Esophagus muscularis mucosa (tissue), 4 donors: ENCODE measurements at regions not wholly inside any gene's neighbourhood (a gene's known extent, or its start where the extent isn't known, plus 50 kb on each side); places are given as distances from the start of the nearest gene placed in this dataset.

Experiments
- DNase-seq: peaks from one replicate; pipeline ENCODE4 v3.0.0-alpha.2; 2017; ENCODE audit errors: extremely low spot score
- H3K27ac ChIP-seq, 4 donors: fragments of 200-600 bp; sonication (generic); replicated peaks in 1 of 4; 1 replicate in 3 of 4; 2 replicates in 1 of 4; pipeline ENCODE4 v1.5.1; 2016 to 2019; ENCODE audit warnings: mild to moderate bottlenecking in 1 of 4
- H3K27me3 ChIP-seq, 4 donors: fragments of 200-600 bp; sonication (generic); one replicate each; pipeline versions ENCODE4 v1.5.1 to v1.6.0; 2016 to 2019
- H3K36me3 ChIP-seq, 4 donors: fragments of 200-600 bp; sonication (generic); one replicate each; pipeline ENCODE4 v1.5.1; 2016 to 2019
- H3K4me1 ChIP-seq, 4 donors: fragments of 200-600 bp; sonication (generic); one replicate each; pipeline ENCODE4 v1.5.1; 2016 to 2019
- H3K4me3 ChIP-seq, 4 donors: fragments of 200-600 bp; sonication (generic); 1 replicate in 2 of 4; 2 replicates in 2 of 4; pipeline ENCODE4 v1.5.1; 2016 to 2019; ENCODE audit warnings: mild to moderate bottlenecking in 4 of 4, moderate library complexity in 1 of 4
- H3K9me3 ChIP-seq, 4 donors: fragments of 200-600 bp; sonication (generic); 1 replicate in 3 of 4; 2 replicates in 1 of 4; pipeline ENCODE4 v1.5.1; 2016 to 2019
- CTCF ChIP-seq, 3 experiments: fragments of 200-600 bp in 2 of 3; fragments of 450-650 bp in 1 of 3; sonication (generic) in 2 of 3; IDR thresholded peaks; one replicate each; pipeline ENCODE4 v1.5.1; 2017 to 2019; ENCODE audit warnings: antibody characterized with exemption in 3 of 3, mild to moderate bottlenecking in 2 of 3, moderate library complexity in 1 of 3
- EP300 ChIP-seq: sonication (generic); formaldehyde crosslinking; IDR thresholded peaks from one replicate; pipeline ENCODE4 v1.6.1; 2017; ENCODE audit warnings: antibody characterized with exemption
- POLR2A ChIP-seq: fragments of 450-650 bp; IDR thresholded peaks from one replicate; pipeline ENCODE4 v1.6.1; 2017; ENCODE audit warnings: antibody characterized with exemption, moderate library complexity, mild to moderate bottlenecking, low read depth
- POLR2AphosphoS5 ChIP-seq, 2 donors: sonication (generic); formaldehyde crosslinking; IDR thresholded peaks; one replicate each; pipeline ENCODE4 v1.6.1; 2017; ENCODE audit warnings: antibody characterized with exemption in 2 of 2
- WGBS: methylation state at CpG from one replicate; pipeline ENCODE4 v1.1.5; 2018; 5-methylcytosine and 5-hydroxymethylcytosine counted together
- intact Hi-C: fragments of 100-400 bp; cut with DNase I; formaldehyde crosslinking; loops from one replicate; pipeline ENCODE4 v1.15.1; 2023

DNA sequence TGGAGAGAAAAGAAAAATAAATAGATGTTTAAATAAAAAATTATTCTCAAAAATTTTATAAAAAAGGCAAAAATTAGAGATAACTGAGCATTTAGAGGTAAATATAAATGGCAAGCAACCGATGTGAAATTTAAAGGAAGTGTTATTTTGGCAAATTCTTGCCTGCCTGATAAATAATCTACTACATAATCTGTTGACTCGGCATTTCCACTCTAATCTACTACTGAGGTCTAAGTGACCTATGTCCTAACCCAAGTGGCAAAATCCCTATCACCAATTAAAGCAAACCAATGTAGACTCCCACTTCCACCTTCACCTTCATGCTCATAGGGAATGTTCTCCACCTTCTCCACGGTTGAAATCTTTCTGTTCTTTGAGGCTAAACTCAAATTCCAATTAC is 1124.1 kb upstream of the CDH2 start:
- no peak for TF ChIP-seq EP300
- no peak for TF ChIP-seq POLR2A
- no peak for TF ChIP-seq POLR2AphosphoS5 (IDR thresholded peaks at IDR 0.05)
- no peak for TF ChIP-seq CTCF (IDR thresholded peaks at IDR 0.05)
- intact Hi-C loops, result no loop called here
- WGBS, result 82% methylated on average over 3 of the region's 3 CpGs

DNA sequence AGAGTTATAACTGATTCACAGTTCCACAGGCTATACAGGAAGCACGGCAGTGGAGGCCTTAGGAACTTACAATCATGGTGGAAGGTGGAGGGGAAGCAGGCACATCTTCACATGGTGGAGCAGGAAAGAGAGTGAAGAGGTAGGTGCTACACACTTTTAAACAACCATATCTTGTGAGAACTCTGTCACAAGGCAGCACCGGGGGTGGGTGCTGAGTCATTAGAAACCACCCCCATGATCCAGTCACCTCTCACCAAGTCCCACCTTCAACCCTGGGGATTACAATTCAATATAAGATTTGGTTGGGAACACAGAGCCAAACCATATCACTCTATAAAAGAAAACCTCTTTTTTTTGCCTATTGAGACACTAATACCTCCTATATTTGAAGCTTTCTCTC is 1108.5 kb upstream of the CDH2 start:
- Histone ChIP-seq H3K36me3 (no peaks in the 10 kb centered on the region), H3K4me1 (no peaks in the 10 kb centered on the region), H3K27ac (no peak overlapping the region), H3K9me3 (no peaks in the 10 kb centered on the region), H3K27me3 (no peaks in the 10 kb centered on the region), H3K4me3 (no peak overlapping the region)
- 87% methylated on average over 2 of the region's 2 CpGs for WGBS
- intact Hi-C loops, result no loop called here
- TF ChIP-seq EP300 (no peak), POLR2AphosphoS5 (IDR thresholded peaks at IDR 0.05) (no peak), POLR2A (no peak), CTCF (IDR thresholded peaks at IDR 0.05) (no peak)
- no peak for DNase-seq

More for the DNA sequence above, 1124.1 kb upstream of the CDH2 start:
- no peak overlapping the region for H3K4me3 ChIP-seq
- no peaks in the 10 kb centered on the region for H3K9me3 ChIP-seq
- no peak overlapping the region for H3K27ac ChIP-seq
- H3K4me1 ChIP-seq, result no peaks in the 10 kb centered on the region
- no peaks in the 10 kb centered on the region for H3K27me3 ChIP-seq
- H3K36me3 ChIP-seq, result no peaks in the 10 kb centered on the region
- no peak for DNase-seq

- TF ChIP-seq POLR2AphosphoS5 (IDR thresholded peaks at IDR 0.05) (no peak), EP300 (no peak), CTCF (IDR thresholded peaks at IDR 0.05) (no peak), POLR2A (no peak)
- no peaks in the 10 kb centered on the region for H3K9me3 ChIP-seq
- intact Hi-C loops, result no loop called here
- no peaks in the 10 kb centered on the region for H3K27me3 ChIP-seq
- 88% methylated on average over 2 of the region's 2 CpGs for WGBS
- H3K4me1 ChIP-seq, result no peaks in the 10 kb centered on the region
- H3K27ac ChIP-seq, result no peak overlapping the region
- H3K36me3 ChIP-seq, result no peaks in the 10 kb centered on the region
- H3K4me3 ChIP-seq, result no peak overlapping the region
- no peak for DNase-seq
Observed at GRCh38 chr18:29271501-29271900, 1094.6 kb upstream of the CDH2 start.

DNA sequence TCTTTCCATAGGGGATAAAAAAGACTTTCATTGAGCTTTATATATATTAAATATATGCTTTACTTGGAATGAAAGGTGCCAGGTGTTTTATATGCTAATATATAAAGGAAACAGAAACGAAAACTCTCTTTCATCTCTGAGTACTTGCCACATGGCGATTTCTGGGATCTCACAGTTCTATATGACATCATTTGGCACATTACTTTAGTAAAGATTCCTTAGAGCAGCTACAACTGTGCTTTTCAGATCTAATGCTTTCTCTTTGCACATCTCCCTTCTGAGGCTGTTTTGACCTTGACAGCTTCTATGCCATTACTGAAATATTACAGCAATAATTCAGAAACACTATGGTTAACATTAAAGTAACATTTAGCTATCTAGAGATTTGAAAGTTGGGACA is 1082.9 kb upstream of the CDH2 start:
- no peak for TF ChIP-seq CTCF (IDR thresholded peaks at IDR 0.05)
- no peak for TF ChIP-seq POLR2A
- no peak for TF ChIP-seq EP300
- TF ChIP-seq POLR2AphosphoS5 (IDR thresholded peaks at IDR 0.05), result no peak
- intact Hi-C loops, result no loop called here
- no peak overlapping the region for H3K4me3 ChIP-seq
- H3K27me3 ChIP-seq, result no peaks in the 10 kb centered on the region
- no peaks in the 10 kb centered on the region for H3K36me3 ChIP-seq
- WGBS, result 47% methylated on average over 2 of the region's 2 CpGs
- no peak overlapping the region for H3K27ac ChIP-seq
- no peaks in the 10 kb centered on the region for H3K9me3 ChIP-seq
- no peak for DNase-seq
- H3K4me1 ChIP-seq, result no peaks in the 10 kb centered on the region

DNA sequence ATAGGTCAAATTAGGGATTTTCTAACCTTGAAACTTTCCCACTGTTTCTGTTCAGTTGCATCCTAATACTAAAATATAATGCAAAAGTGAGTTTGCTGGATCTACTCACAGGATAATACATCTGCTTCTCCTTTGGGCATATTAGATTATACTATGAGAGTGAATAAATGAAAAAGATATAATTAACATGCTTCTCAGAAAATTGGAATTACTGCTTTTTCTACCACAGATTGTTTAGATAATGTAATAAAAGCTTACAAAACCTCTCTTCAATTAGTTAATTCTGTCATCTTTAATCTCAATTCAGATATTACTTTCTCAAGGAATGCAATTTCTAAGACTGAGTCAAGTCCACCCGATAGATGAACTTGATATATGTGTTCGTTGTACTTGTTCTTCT is 1077.2 kb upstream of the CDH2 start:
- DNase-seq, result no peak
- Histone ChIP-seq H3K9me3 (no peaks in the 10 kb centered on the region), H3K27me3 (no peaks in the 10 kb centered on the region), H3K4me3 (no peak overlapping the region), H3K36me3 (no peaks in the 10 kb centered on the region), H3K27ac (no peak overlapping the region), H3K4me1 (no peaks in the 10 kb centered on the region)
- intact Hi-C loops, result no loop called here
- TF ChIP-seq POLR2A, result no peak
- no peak for TF ChIP-seq POLR2AphosphoS5 (IDR thresholded peaks at IDR 0.05)
- TF ChIP-seq EP300, result no peak
- no peak for TF ChIP-seq CTCF (IDR thresholded peaks at IDR 0.05)
- WGBS, result 92% methylated on average over 2 of the region's 2 CpGs
